ENCODE measurements at regions not wholly inside any gene's neighbourhood (a gene's known extent, or its start where the extent isn't known, plus 50 kb on each side); places are given as distances from the start of the nearest gene placed in this dataset.

GRCh38 chr12:97216848-97217247, 245.8 kb upstream of the RMST start:
- no peak overlapping the region for H3K4me3 ChIP-seq (ENCODE audit: low read depth in 2 of 2, low read length in 1 of 2)
- DNase-seq, result no peak
- H3K4me1 ChIP-seq (ENCODE audit: control insufficient read depth in 1 of 2, insufficient read depth in 2 of 2, low read depth in 1 of 2, low read length in 1 of 2), result no peaks in the 10 kb centered on the region
- H3K9me2 ChIP-seq, result 0 out of 2 replicates have a peak, but pooled peaks cover 2% of the 10 kb centered on the region
- CTCF ChIA-PET, result no interaction called here
- no peak overlapping the region for H2AFZ ChIP-seq (ENCODE audit: low read depth)
- no peak overlapping the region for H3K9ac ChIP-seq
- H3K79me2 ChIP-seq (ENCODE audit: insufficient read depth), result no peaks in the 10 kb centered on the region
- 21% methylated on average over 1 of the region's 1 CpG for WGBS (ENCODE audit: low lambda C conversion rate)
- POLR2A ChIA-PET, result no interaction called here
- no peaks in the 10 kb centered on the region for H4K20me1 ChIP-seq (ENCODE audit: insufficient read depth)
- H3F3A ChIP-seq (replicated peaks; ENCODE audit: insufficient read depth), result no peaks in the 10 kb centered on the region
- no peak overlapping the region for H3K4me2 ChIP-seq
- no peaks in the 10 kb centered on the region for H3K36me3 ChIP-seq (replicated peaks in 1 of 2; ENCODE audit: control insufficient read depth in 1 of 2, insufficient read depth in 2 of 2, low read length in 1 of 2)
- no peaks in the 10 kb centered on the region for H3K27me3 ChIP-seq (ENCODE audit: insufficient read depth)
- no peaks in the 10 kb centered on the region; the same call in 1 of the 2 replicates for H3K9me3 ChIP-seq
- no peak overlapping the region for H3K27ac ChIP-seq (ENCODE audit: low read depth in 2 of 2, low read length in 1 of 2)
- TF ChIP-seq SMC3 (IDR thresholded peaks at IDR 0.05; ENCODE audit: low read depth, low read length) (no peak), REST (IDR thresholded peaks at IDR 0.05; ENCODE audit: low read depth, low read length) (no peak), FOXJ3 (CRISPR knock-in tag; IDR thresholded peaks at IDR 0.05) (no peak), GATA2 (CRISPR knock-in tag; IDR thresholded peaks at IDR 0.05) (no peak), USF2 (IDR thresholded peaks at IDR 0.05; ENCODE audit: borderline replicate concordance, low read depth, low read length) (no peak), TAF1 (IDR thresholded peaks at IDR 0.05; ENCODE audit: borderline replicate concordance, low read depth, low read length) (no peak), MXI1 (IDR thresholded peaks at IDR 0.05; ENCODE audit: low read depth, low read length) (no peak), POLR2AphosphoS5 (IDR thresholded peaks at IDR 0.05; ENCODE audit: low read depth, low read length) (no peak), FOXM1 (IDR thresholded peaks at IDR 0.05; ENCODE audit: low read depth) (no peak), TCF12 (IDR thresholded peaks at IDR 0.05) (no peak), NRF1 (IDR thresholded peaks at IDR 0.05; ENCODE audit: low read depth, low read length) (no peak), MAX (IDR thresholded peaks at IDR 0.05; ENCODE audit: low read depth) (no peak), MEF2A (IDR thresholded peaks at IDR 0.05; ENCODE audit: borderline replicate concordance, low read depth) (no peak), USF1 (IDR thresholded peaks at IDR 0.05; ENCODE audit: borderline replicate concordance, low read depth) (no peak), PBX3 (IDR thresholded peaks at IDR 0.05) (no peak), CTCF (IDR thresholded peaks at IDR 0.05) (no peak), EZH2phosphoT487 (IDR thresholded peaks at IDR 0.05; ENCODE audit: borderline replicate concordance, low read depth) (no peak), CHD2 (IDR thresholded peaks at IDR 0.05; ENCODE audit: low read length, partially characterized antibody) (no peak), YY1 (IDR thresholded peaks at IDR 0.05; ENCODE audit: low read depth) (no peak)
